ENCODE measurements at regions not wholly inside any gene's neighbourhood (a gene's known extent, or its start where the extent isn't known, plus 50 kb on each side); places are given as distances from the start of the nearest gene placed in this dataset.
"Not testable (repeated sequence)": the region's sequence is repeated elsewhere in the genome, so short reads cannot be mapped to it uniquely, and the experiment has no call there.

- H3K27ac ChIP-seq = peak overlapping the region; percentile 37 to 46
Observed at GRCh38 chr9:82487935-82488312, 499.4 kb downstream of the SPATA31D1 start.

GRCh38 chr9:82488313-82489200 lies 500.0 kb downstream of the SPATA31D1 start:
- peaks cover 0 to 27% of the 10 kb centered on the region in 2 donors for H3K4me1 ChIP-seq
- H3K9me3 ChIP-seq = no peaks in the 10 kb centered on the region
- H3K36me3 ChIP-seq = no peaks in the 10 kb centered on the region
- H3K27me3 ChIP-seq = no peaks in the 10 kb centered on the region
- peak overlapping the region; percentile 37 to 46 for H3K27ac ChIP-seq
- TF ChIP-seq, protein P1, sequence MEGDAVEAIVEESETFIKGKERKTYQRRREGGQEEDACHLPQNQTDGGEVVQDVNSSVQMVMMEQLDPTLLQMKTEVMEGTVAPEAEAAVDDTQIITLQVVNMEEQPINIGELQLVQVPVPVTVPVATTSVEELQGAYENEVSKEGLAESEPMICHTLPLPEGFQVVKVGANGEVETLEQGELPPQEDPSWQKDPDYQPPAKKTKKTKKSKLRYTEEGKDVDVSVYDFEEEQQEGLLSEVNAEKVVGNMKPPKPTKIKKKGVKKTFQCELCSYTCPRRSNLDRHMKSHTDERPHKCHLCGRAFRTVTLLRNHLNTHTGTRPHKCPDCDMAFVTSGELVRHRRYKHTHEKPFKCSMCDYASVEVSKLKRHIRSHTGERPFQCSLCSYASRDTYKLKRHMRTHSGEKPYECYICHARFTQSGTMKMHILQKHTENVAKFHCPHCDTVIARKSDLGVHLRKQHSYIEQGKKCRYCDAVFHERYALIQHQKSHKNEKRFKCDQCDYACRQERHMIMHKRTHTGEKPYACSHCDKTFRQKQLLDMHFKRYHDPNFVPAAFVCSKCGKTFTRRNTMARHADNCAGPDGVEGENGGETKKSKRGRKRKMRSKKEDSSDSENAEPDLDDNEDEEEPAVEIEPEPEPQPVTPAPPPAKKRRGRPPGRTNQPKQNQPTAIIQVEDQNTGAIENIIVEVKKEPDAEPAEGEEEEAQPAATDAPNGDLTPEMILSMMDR (IDR thresholded peaks at IDR 0.05) = no peak
- no peak overlapping the region for H3K4me3 ChIP-seq
- DNase-seq (ENCODE audit: low spot score) = no peak

More at GRCh38 chr9:82487935-82488312, 499.4 kb downstream of the SPATA31D1 start:
- Histone ChIP-seq H3K4me1 (peaks cover 0 to 27% of the 10 kb centered on the region in 2 donors), H3K9me3 (no peaks in the 10 kb centered on the region), H3K27me3 (no peaks in the 10 kb centered on the region), H3K36me3 (no peaks in the 10 kb centered on the region), H3K4me3 (no peak overlapping the region)
- TF ChIP-seq, protein P1 (IDR thresholded peaks at IDR 0.05) = no peak
- no peak for DNase-seq (ENCODE audit: low spot score)

DNA sequence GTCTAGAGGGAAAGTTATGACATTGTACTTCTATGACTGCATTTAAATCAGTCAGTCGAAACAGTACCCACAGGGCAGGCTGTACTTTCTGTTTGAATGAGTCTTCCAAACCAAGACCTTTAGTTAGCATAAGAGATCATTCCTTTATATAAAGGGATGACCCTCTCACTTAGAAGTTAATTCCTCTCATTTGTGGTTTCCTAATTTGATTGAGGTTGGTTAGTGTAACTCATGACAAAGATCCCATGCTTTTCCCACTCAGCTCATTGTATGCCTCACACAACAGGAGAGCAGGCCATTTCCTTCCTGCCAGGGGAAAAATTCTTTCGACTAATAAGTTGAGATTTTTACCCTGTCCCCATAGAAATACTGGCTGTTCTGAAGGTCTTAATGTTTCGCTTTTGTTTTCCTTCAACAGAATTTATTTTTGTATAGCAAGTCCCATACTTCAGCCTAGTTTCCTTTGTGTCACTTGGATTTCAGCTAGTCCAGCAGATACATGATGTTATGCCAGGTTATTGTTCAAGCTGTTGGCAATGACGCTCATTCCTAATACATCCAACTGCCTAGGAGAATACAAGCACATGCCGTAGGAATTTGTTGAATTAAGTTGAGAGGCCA lies 500.7 kb downstream of the SPATA31D1 start:
- Histone ChIP-seq H3K27ac (peak overlapping the region; percentile 37 to 46), H3K4me3 (no peak overlapping the region), H3K4me1 (peaks cover 0 to 27% of the 10 kb centered on the region in 2 donors), H3K27me3 (no peaks in the 10 kb centered on the region), H3K36me3 (no peaks in the 10 kb centered on the region), H3K9me3 (no peaks in the 10 kb centered on the region)
- TF ChIP-seq, protein P1 (IDR thresholded peaks at IDR 0.05) = no peak
- no peak for DNase-seq (ENCODE audit: low spot score)

DNA sequence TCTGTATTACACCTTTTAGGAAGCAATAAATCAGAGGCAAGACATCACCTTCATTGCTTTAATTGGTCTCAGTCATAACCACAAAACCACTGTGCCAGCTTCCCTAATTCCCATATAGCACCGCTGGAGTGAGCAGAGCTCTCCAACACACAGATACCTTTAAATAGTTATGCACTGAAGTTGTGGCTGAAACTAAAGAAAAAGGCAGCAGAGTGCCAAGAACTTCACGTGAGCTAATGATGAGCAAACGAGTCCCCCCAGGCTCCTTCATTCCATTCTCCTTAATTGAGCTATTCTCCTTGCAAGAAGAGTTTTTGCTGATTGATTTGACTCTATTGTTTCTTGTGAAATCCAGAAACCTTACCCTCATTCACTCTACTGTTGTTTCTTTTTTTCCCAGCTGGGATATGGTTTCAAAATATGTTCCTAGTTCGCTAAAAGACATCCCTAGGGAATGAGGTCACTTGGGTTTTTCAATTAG lies 501.5 kb downstream of the SPATA31D1 start:
- H3K27me3 ChIP-seq = no peaks in the 10 kb centered on the region
- H3K4me1 ChIP-seq = peaks cover 0 to 27% of the 10 kb centered on the region in 2 donors
- no peak overlapping the region for H3K4me3 ChIP-seq
- no peaks in the 10 kb centered on the region for H3K36me3 ChIP-seq
- TF ChIP-seq, protein P1 (IDR thresholded peaks at IDR 0.05) = no peak
- no peak for DNase-seq (ENCODE audit: low spot score)
- H3K27ac ChIP-seq = peak overlapping the region; percentile 37 to 46
- H3K9me3 ChIP-seq = no peaks in the 10 kb centered on the region

GRCh38 chr9:82490821-82491220 lies 502.2 kb downstream of the SPATA31D1 start:
- peak overlapping the region in 1 of 2 donors; percentile 46 for H3K27ac ChIP-seq

DNA sequence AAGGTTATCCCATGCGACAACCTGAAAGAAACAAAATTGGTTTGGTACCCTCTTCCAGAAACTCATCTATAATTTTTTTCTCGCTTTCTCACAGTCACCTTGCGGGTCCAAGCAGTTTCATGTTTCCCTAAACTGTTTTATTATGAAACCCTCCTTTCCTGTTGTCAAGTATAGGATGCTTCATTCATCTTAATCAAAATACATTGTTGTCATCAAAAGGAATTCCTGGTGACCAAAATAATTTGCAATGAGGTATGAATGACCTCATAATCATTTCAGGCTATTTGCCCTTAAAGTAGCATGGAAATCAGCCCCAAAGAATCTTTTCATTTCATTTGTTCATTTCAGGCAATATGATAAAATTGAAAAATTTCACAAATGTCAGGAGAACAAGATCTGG lies 503.0 kb downstream of the SPATA31D1 start:
- H3K9me3 ChIP-seq = no peaks in the 10 kb centered on the region
- TF ChIP-seq, protein P1 (IDR thresholded peaks at IDR 0.05) = no peak
- no peak overlapping the region for H3K4me3 ChIP-seq
- H3K27me3 ChIP-seq = no peaks in the 10 kb centered on the region
- no peaks in the 10 kb centered on the region for H3K36me3 ChIP-seq
- no peak overlapping the region for H3K27ac ChIP-seq
- peaks cover 0 to 27% of the 10 kb centered on the region in 2 donors for H3K4me1 ChIP-seq
- DNase-seq (ENCODE audit: low spot score) = no peak

More at GRCh38 chr9:82490821-82491220, 502.2 kb downstream of the SPATA31D1 start:
- peaks cover 0 to 27% of the 10 kb centered on the region in 2 donors for H3K4me1 ChIP-seq
- H3K9me3 ChIP-seq; DNase-seq (ENCODE audit: low spot score); H3K27me3 ChIP-seq; H3K36me3 ChIP-seq; H3K4me3 ChIP-seq: not testable (repeated sequence)

All from right atrium auricular region (tissue), 2 donors.